SKM-1 treated with dmso at 0.1 percent for 144 hours (cell line): ENCODE measurements at regions not wholly inside any gene's neighbourhood (a gene's known extent, or its start where the extent isn't known, plus 50 kb on each side); places are given as distances from the start of the nearest gene placed in this dataset.

Source experiments
- DNase-seq: peaks from one replicate; lab custom pipeline; 2025; ENCODE audit not compliant: unreplicated experiment; lab: John Stamatoyannopoulos, UW

DNA sequence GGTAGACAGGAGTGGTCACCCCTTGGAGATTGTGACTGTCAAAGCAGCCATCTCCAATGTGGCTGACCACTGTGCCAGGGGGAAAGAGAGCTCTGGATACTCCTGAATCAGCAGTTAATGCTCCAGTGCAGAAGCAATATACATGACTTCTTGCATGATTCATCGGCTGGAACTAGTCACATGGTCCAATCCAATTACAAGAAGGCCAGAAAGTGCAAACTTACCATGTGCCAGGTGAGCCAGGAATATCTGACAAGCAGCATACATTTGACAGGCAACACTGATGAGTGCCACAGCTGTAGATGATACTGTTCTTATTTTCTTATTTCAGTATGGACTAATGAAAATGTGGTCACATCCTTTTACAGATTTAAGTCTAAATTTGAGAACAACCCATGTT lies 440.0 kb upstream of the MPDZ start:
- DNase-seq, result no peak

DNA sequence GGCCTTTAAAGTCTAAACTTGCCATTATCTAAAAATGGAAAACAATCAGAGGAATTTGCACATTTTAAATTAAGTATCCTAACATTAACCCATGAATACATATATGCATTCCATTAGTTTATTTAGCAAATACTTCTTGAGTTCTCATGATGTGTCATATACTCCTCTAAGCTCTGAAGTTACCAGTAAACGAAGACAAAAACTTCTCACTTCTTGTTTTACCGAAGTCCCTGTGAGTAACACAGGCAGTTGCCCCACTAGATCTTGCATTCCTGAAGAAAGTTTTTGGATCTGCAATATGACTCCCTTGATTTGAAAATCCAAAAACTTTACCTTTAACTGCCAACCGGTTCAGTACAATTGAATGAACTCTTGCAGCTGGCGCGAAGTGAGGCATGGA lies 439.0 kb upstream of the MPDZ start:
- DNase-seq, result no peak

GRCh38 chr9:13718086-13718485 lies 438.6 kb upstream of the MPDZ start:
- DNase-seq, result no peak

DNA sequence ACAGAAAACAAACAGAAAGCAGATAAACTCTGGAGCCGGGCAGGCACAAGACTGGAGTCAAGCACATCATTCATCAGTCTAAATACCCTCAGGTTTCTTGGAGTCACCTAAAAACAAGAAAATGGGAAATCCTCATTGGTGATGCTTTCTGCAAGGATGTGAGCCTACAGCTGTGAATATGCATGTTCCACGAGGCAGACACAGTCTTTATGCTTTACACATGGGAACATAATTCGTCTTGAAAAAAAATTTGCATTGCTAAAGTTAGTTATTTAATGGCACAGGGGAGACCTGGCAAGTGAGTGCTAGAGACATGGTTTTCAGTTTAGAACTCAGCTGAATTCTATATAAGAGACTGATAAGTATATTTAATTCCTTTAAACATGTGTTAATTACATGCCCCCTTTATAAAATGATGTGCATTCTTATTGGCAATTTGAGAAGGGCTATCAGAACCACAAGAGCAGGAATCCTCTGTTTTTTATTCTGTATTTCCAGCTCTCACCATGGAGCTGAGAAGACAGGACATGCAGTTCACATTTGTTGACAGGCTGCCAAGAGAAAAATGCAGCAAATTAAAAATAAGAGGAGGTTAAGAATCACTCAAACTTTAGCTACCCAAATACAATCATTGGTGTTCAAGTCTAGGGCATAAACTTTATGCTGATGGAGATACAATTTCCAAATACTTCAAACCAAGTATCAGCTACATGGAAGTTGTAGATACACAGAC lies 438.0 kb upstream of the MPDZ start:
- DNase-seq, result no peak

DNA sequence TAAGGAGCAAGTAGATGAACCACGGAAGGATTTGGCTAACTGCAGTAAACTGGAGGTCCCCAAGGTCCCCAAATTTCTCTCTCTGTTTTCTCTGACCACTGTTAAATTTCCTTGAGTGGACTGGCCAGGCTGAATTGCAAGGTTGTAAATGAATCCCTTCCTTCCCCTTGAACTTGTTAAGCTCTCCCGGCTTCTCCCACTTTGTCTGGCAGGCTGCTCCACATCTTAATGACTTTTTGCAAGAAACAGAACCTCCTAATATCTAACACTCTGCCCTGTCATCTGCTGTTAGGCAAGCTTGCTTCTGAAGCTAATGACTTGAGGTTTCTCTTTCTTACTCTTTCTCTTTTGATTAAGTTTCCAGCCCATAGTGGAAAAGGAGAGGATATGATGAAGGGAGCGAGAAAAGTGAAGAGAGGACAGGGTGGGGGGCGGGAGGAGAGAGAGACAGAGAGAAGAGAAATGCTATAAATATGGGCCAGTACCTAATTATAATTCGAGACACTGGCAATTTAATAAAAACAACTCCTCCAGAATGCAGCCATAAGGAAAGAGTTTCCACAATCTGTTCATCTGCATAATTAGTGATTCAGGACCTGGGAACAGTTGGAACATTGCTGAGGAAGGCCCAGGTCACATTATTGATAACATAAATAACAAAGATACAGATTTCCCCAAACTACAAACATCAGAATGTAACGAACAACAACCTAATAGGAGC lies 437.3 kb upstream of the MPDZ start:
- no peak for DNase-seq

DNA sequence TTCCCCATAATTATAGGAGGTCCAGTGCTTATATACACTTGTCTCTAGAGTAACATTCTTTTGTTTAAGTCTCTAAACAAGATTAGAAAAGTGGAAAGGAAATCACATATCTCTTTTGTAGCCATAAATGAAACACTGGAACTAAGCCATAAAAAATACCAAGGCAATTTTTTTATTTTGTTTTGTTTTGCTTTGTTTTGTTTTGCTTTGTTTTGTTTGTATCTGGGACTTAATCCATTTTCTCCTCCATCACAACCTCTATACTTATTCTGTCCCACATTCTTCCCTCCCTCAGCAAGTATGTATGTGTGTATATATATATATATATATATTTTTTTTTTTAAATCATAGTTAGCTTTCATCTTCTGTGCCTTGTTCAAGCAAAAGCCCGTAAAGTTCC lies 436.6 kb upstream of the MPDZ start:
- DNase-seq, result no peak

GRCh38 chr9:13715430-13715829 lies 435.9 kb upstream of the MPDZ start:
- DNase-seq, result no peak

DNA sequence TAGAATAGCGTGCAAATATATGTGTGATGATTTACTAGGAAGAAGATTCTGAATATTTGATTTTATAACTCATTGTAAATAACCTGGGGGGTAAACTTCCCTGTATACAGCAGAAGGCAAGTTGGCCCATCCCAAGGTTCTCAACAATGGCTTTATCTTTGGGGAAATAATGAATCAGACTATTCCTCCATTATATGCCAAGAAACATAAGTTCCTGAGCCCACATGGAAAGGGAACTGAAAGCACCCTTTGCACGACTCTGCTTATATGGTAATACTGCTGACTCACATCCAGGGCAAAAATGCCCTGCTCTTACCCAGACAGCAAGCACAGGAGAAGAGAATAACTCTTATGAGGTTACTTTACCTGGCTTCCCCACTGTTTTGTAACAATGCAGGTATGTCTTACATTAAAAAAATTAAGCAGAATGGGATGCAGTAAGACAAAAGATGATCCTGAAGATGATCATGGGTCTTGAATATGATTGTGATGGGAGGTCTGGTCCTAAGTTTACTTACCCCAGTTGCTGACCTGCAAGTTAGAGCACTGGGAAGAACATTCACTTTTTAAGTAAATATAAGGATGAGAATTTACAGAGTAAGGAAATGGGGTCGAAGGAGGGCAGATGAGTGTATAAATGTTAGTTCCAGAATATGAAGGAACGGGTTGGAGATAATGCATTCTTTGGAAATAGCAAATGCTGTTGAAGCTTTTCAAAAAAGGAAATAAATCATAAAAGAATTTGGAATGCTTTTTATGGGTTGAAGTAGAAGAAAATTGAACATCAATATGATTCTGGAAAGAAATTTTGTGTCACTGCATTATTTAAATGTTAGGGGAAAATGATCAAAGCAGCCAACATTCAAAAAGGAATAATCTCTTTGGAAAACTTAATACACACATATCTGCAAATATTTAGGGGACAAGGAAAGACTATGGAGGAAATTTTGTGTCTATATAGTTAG lies 428.4 kb upstream of the MPDZ start:
- no peak for DNase-seq

DNA sequence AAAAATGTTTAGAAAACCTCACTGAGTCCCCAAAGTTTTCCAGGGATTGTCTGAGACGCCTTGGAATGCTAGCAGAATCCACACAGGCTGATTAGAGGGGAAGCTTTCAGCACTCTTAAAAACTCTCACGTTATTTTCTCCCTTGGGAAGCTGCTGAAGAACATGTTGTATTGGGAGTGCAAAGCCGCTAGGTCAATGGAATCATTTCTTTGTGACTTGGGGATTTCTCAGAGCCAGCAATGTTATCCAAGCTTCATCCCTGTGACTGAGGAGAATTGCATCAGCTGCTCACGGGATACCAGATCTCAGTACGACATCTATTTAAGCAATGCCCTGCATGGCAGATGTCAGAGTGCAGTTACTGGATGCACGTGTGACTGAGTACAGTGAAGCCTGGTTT lies 426.4 kb upstream of the MPDZ start:
- DNase-seq, result no peak

DNA sequence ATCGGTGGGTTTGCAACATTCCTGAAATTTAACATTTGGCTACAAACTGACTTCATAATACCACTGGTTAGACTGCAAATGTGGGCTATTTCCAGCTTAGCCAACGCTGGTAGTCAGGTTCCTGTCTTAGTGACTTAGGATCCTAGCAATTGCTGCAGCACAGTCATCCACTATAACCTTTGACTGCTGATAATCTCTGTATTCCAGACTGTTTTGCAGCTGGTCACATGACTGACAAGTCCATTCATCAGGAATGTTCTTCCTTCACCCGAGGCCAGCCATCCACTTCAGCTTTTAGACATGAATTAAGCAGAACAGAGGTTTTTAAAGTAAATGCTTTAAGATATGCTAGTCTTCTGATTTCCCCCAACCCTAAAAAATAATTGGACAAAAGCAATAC lies 425.9 kb upstream of the MPDZ start:
- DNase-seq, result no peak

DNA sequence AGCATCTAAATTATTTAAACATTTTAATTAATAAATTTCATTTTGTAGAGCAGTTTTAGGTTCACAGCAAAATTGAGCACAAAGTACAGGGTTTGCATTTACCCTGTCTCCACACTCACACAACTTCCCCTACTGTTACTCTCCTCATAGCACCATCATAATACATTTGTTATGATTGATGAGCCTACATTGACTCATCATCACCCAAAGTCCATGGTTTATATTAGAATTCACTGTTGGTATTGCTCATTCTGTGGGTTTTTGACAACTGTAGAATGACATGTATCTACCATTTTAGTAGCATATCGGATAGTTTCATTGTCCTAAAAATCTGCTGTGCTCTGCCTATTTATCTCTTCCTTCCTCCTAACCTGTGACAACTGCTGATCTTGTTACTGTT lies 411.1 kb upstream of the MPDZ start:
- DNase-seq, result no peak

DNA sequence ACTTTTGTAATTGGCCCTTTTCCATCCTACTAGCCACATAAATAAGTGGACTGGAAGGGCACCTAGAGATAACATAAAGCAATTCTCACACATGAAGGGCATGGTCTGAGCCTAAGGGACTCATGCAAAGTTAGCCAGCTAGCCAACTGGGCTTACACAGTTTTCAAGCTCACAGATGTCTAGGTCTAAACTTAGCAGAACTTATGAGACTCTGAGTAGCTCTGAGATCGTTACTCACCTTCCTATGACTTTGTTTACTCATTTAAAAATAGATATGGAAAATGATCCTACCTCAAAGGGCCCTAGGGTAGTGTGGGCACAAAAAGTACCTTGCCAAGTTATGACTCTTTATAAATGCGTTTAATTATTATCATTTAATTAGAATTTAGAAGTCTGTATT lies 410.4 kb upstream of the MPDZ start:
- DNase-seq, result no peak

GRCh38 chr9:13688990-13689600 lies 409.6 kb upstream of the MPDZ start:
- DNase-seq, result no peak

- no peak for DNase-seq
These were observed 408.9 kb upstream of the MPDZ start for GRCh38 chr9:13688223-13688989.

- no peak for DNase-seq
These were observed 405.2 kb upstream of the MPDZ start for GRCh38 chr9:13684656-13685055.

DNA sequence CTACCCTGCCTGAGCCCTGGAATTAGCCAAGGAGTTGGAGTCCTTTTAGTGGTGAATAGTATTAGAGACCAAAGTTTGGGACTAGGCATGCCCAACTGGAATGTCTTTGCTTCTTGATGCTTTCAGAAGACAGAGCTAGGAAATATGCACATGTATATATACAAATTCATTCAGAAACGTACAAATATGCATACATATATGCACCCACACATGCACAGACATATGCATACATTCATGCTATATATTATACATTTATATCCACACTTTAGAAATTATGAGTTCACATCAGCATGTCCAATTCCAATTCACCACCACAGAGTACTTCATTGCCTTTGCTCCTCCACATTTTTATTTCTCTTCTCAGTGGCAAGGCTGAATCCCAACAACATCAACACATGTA lies 398.3 kb upstream of the MPDZ start:
- DNase-seq, result no peak

DNA sequence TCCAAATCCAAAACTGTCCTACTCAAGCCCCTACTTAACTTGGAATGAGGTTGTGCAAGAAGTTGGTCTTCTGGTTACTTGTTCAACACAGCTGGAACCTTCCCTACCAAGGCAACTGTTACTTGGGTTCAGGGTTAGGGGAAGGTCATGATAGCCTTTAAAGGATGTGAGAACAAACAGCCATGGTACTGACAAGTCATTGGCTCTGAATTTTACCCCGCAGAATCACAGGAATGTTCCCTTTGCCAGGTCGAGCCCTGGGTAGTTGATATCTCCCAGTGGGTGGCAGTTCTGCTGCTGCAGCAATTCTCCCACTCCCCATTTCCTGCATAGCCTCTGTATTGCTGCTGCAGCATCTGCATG lies 396.1 kb upstream of the MPDZ start:
- no peak for DNase-seq

DNA sequence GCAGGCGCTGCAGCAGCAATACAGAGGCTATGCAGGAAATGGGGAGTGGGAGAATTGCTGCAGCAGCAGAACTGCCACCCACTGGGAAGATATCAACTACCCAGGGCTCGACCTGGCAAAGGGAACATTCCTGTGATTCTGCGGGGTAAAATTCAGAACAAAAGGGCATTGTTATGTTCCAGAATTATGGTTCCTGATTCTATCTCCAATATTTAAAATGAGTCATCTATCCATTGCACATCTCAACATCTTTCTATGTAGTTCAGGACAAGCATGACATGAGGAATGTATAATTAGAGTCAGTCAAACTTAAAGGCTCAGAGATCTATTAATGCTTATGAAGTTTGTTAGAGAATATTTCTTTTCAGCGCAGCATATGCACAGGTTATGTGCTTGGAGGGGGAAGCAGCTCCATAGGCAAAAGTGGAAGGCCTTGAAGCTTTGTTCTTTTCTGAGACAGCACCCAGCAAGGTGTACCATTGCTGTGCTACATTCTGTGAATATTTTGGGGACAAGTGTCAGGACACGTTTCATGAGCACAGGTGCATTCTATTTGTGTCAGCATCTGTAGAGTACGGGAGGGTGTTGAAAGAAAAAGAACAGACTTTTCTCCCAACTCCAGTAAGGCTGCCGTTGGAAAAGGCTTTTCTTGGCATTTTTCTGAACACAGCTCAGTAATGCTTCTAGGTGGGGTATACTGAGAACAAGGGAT lies 395.6 kb upstream of the MPDZ start:
- no peak for DNase-seq

DNA sequence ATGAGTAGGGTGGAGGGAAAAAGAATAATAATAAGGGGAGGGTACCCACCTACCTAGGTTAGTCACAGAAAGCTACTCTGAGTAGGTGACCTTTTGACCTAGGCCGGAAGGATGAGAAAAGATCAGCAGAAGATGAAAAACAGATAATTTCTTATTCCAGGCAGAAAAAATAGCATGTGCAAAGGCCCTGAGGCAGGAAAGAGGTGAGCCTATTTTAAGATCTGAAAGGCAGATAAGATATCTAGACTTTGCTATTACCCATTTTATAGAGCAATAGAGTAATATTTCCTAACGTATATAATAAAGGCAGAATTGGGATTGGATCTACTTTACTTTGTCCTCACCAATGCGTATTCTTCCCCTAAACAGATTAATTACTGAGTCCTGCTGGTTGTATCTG lies 393.9 kb upstream of the MPDZ start:
- no peak for DNase-seq
